Activated CD8-positive, alpha-beta memory T cell treated with anti-CD3 and anti-CD28 coated beads, Interleukin-2, amount 50 U/mL, for 1 hour (primary cell): ENCODE measurements at regions not wholly inside any gene's neighbourhood (a gene's known extent, or its start where the extent isn't known, plus 50 kb on each side); places are given as distances from the start of the nearest gene placed in this dataset.
"Not testable (repeated sequence)": the region's sequence is repeated elsewhere in the genome, so short reads cannot be mapped to it uniquely, and the experiment has no call there.

ENCODE experiments used
- DNase-seq: peaks from one replicate; pipeline ENCODE4 v3.0.0-alpha.2; 2020; ENCODE audit errors: extremely low read depth

- no peak for DNase-seq
These were observed 50.1 kb upstream of the ZNF608 start for GRCh38 chr5:124796495-124796894.

- DNase-seq, result no peak
These were observed 51.2 kb upstream of the ZNF608 start for GRCh38 chr5:124797665-124798087.

- DNase-seq, result no peak
These were observed 52.5 kb upstream of the ZNF608 start for GRCh38 chr5:124798890-124799289.

- no peak for DNase-seq
These were observed 55.1 kb upstream of the ZNF608 start for GRCh38 chr5:124801551-124801950.

- no peak for DNase-seq
These were observed 57.3 kb upstream of the ZNF608 start for GRCh38 chr5:124803617-124804323.

GRCh38 chr5:124806026-124806372 is 59.6 kb upstream of the ZNF608 start:
- no peak for DNase-seq

GRCh38 chr5:124806373-124807077 is 60.1 kb upstream of the ZNF608 start:
- no peak for DNase-seq

GRCh38 chr5:124808842-124809268 is 62.4 kb upstream of the ZNF608 start:
- no peak for DNase-seq

GRCh38 chr5:124810396-124811006 is 64.1 kb upstream of the ZNF608 start:
- no peak for DNase-seq

GRCh38 chr5:124812771-124813358 is 66.4 kb upstream of the ZNF608 start:
- no peak for DNase-seq

GRCh38 chr5:124816381-124816780 is 69.9 kb upstream of the ZNF608 start:
- no peak for DNase-seq

- DNase-seq, result no peak
These were observed 72.8 kb upstream of the ZNF608 start for GRCh38 chr5:124819201-124819600.

- DNase-seq, result no peak
These were observed 76.2 kb upstream of the ZNF608 start for GRCh38 chr5:124822647-124823046.

GRCh38 chr5:124823380-124823779 is 76.9 kb upstream of the ZNF608 start:
- no peak for DNase-seq

- DNase-seq, result no peak
These were observed 78.3 kb upstream of the ZNF608 start for GRCh38 chr5:124824637-124825158.

- DNase-seq, result no peak
These were observed 79.0 kb upstream of the ZNF608 start for GRCh38 chr5:124825250-124825982.

- DNase-seq, result no peak
These were observed 79.5 kb upstream of the ZNF608 start for GRCh38 chr5:124825983-124826337.

- DNase-seq, result no peak
These were observed 82.3 kb upstream of the ZNF608 start for GRCh38 chr5:124828731-124829234.

- no peak for DNase-seq
These were observed 85.3 kb upstream of the ZNF608 start for GRCh38 chr5:124831687-124832240.

GRCh38 chr5:124832510-124832909 is 86.1 kb upstream of the ZNF608 start:
- DNase-seq, result no peak

- DNase-seq, result not testable (repeated sequence)
These were observed 89.9 kb upstream of the ZNF608 start for GRCh38 chr5:124836314-124836713.
